ENCODE measurements at regions not wholly inside any gene's neighbourhood (a gene's known extent, or its start where the extent isn't known, plus 50 kb on each side); places are given as distances from the start of the nearest gene placed in this dataset.

DNA sequence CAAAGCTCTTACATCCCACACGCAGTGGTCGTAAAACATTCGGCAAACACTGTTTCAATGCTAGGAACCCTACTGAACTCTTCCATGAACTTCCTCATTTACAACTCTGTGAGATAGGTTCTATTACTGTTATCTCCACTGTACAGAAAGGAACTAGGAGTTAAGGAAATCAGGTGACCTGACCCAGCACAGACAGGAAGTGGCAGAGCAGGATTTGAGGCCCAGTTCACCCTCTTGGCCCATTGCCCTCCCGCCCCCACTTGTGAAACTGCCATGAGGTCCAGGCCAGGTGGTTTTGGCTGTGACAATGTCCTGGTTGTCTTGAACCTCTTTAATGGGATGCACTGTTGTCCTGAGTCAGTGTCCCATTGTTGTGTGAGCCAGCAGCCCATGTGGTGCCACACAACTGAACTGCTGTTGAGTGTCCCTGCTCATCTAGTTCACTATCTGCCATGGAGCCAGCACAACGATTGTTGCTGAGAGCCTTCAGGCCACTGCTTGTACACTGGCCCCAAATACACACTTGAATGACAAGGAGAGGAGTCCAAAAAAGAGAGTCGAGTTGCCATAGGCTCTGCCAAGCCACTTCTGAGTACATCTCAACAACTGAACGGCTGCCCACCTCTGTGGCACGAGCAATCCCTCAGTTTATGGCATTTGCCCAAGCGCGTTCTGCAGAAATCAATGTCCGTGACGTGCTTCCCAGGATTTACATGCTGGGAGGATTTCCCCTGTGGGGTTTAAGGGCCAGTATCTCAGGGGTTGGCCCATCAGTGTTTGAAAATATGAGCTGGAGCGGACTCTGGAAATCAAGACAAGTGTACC is 484.6 kb downstream of the TSHZ3 start:
- no peaks in the 10 kb centered on the region for H3K9me3 ChIP-seq (replicated peaks; ENCODE audit: insufficient read depth, low read length)
- no peak for DNase-seq
- H3K36me3 ChIP-seq (replicated peaks; ENCODE audit: insufficient read depth, low read length): no peaks in the 10 kb centered on the region
- no peak overlapping the region for H3K9ac ChIP-seq (ENCODE audit: low read length)
- no peak overlapping the region for H3K27ac ChIP-seq (ENCODE audit: low read length)
- H4K20me1 ChIP-seq (ENCODE audit: insufficient read depth, low read length): no peaks in the 10 kb centered on the region
- no peak overlapping the region for H2AFZ ChIP-seq (ENCODE audit: low read length)
- H3K4me3 ChIP-seq (ENCODE audit: low read length): no peak overlapping the region
- no peak overlapping the region for H3K4me2 ChIP-seq (ENCODE audit: low read depth, low read length)
- H3F3A ChIP-seq (ENCODE audit: insufficient read depth, low read length): no peaks in the 10 kb centered on the region
- no peaks in the 10 kb centered on the region for H3K4me1 ChIP-seq (ENCODE audit: low read length)
- TF ChIP-seq EZH2phosphoT487 (IDR thresholded peaks at IDR 0.05; ENCODE audit: low read length) (no peak), EZH2 (optimal IDR thresholded peaks at IDR 0.05; ENCODE audit: low read depth, low read length) (no peak)
- TF ChIP-seq, protein P1, sequence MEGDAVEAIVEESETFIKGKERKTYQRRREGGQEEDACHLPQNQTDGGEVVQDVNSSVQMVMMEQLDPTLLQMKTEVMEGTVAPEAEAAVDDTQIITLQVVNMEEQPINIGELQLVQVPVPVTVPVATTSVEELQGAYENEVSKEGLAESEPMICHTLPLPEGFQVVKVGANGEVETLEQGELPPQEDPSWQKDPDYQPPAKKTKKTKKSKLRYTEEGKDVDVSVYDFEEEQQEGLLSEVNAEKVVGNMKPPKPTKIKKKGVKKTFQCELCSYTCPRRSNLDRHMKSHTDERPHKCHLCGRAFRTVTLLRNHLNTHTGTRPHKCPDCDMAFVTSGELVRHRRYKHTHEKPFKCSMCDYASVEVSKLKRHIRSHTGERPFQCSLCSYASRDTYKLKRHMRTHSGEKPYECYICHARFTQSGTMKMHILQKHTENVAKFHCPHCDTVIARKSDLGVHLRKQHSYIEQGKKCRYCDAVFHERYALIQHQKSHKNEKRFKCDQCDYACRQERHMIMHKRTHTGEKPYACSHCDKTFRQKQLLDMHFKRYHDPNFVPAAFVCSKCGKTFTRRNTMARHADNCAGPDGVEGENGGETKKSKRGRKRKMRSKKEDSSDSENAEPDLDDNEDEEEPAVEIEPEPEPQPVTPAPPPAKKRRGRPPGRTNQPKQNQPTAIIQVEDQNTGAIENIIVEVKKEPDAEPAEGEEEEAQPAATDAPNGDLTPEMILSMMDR (IDR thresholded peaks at IDR 0.05; ENCODE audit: low read length): no peak
- H3K27me3 ChIP-seq (replicated peaks; ENCODE audit: insufficient read depth, low read length): peaks cover 24% of the 10 kb centered on the region
- no peaks in the 10 kb centered on the region for H3K9me2 ChIP-seq (replicated peaks; ENCODE audit: insufficient read depth, low read length)
- no peaks in the 10 kb centered on the region for H3K79me2 ChIP-seq (ENCODE audit: low read length)

DNA sequence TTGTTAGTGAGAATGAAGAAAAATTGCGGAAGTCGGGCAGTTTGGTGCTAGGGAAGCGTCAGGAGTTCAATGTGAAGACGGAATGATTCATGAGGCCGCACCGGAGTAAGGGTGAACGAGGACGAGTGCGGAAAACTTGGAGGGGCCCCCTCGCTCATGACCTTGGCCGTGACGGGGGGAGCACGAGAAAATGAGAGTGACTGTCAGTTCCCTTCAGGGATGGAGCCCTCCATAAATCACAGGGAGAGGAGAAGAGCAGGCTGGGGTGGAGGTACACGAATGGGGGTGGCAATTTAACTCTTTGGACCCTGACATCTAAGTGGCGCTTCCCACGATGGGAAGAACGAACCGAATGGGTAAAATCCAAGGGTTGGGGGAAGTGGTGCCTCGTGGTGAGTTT is 486.4 kb downstream of the TSHZ3 start:
- H3K9ac ChIP-seq (ENCODE audit: low read length): no peak overlapping the region
- no peaks in the 10 kb centered on the region for H3K4me1 ChIP-seq (ENCODE audit: low read length)
- no peaks in the 10 kb centered on the region for H3F3A ChIP-seq (ENCODE audit: insufficient read depth, low read length)
- no peak for DNase-seq
- no peak overlapping the region for H3K27ac ChIP-seq (ENCODE audit: low read length)
- no peaks in the 10 kb centered on the region for H3K36me3 ChIP-seq (replicated peaks; ENCODE audit: insufficient read depth, low read length)
- H3K4me2 ChIP-seq (ENCODE audit: low read depth, low read length): no peak overlapping the region
- H3K27me3 ChIP-seq (replicated peaks; ENCODE audit: insufficient read depth, low read length): peaks cover 24% of the 10 kb centered on the region
- no peaks in the 10 kb centered on the region for H3K9me2 ChIP-seq (replicated peaks; ENCODE audit: insufficient read depth, low read length)
- TF ChIP-seq EZH2 (optimal IDR thresholded peaks at IDR 0.05; ENCODE audit: low read depth, low read length) (no peak), EZH2phosphoT487 (IDR thresholded peaks at IDR 0.05; ENCODE audit: low read length) (no peak)
- TF ChIP-seq, protein P1 (IDR thresholded peaks at IDR 0.05; ENCODE audit: low read length): no peak
- no peak overlapping the region for H3K4me3 ChIP-seq (ENCODE audit: low read length)
- no peaks in the 10 kb centered on the region for H4K20me1 ChIP-seq (ENCODE audit: insufficient read depth, low read length)
- no peaks in the 10 kb centered on the region for H3K9me3 ChIP-seq (replicated peaks; ENCODE audit: insufficient read depth, low read length)
- H3K79me2 ChIP-seq (ENCODE audit: low read length): no peaks in the 10 kb centered on the region
- H2AFZ ChIP-seq (ENCODE audit: low read length): no peak overlapping the region

DNA sequence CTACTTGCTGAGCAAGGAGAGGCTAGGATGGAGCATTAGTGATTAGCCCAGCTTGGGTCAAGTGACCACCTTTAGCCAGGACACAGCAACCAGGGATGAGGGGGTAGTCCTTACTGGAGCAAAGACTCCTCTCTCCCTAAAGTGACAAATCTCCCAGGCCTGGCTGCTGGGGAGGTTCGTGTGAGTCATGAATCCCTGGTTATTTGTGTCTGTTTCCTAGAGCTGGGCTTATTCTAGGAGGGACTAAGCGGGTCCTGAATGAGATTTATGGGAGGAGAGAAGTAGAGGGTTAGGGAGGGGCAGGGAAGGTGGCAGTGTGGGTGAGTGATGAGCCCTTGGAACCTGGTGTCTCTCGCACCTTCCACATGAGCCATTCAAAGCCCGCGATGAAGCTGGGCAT is 487.3 kb downstream of the TSHZ3 start:
- no peak for DNase-seq
- no peak overlapping the region for H3K4me2 ChIP-seq (ENCODE audit: low read depth, low read length)
- H3K79me2 ChIP-seq (ENCODE audit: low read length): no peaks in the 10 kb centered on the region
- no peak overlapping the region for H3K9ac ChIP-seq (ENCODE audit: low read length)
- no peaks in the 10 kb centered on the region for H3F3A ChIP-seq (ENCODE audit: insufficient read depth, low read length)
- no peaks in the 10 kb centered on the region for H3K4me1 ChIP-seq (ENCODE audit: low read length)
- H3K27ac ChIP-seq (ENCODE audit: low read length): no peak overlapping the region
- no peaks in the 10 kb centered on the region for H3K9me3 ChIP-seq (replicated peaks; ENCODE audit: insufficient read depth, low read length)
- H3K9me2 ChIP-seq (replicated peaks; ENCODE audit: insufficient read depth, low read length): no peaks in the 10 kb centered on the region
- no peak overlapping the region for H2AFZ ChIP-seq (ENCODE audit: low read length)
- H4K20me1 ChIP-seq (ENCODE audit: insufficient read depth, low read length): no peaks in the 10 kb centered on the region
- no peak overlapping the region for H3K4me3 ChIP-seq (ENCODE audit: low read length)
- no peak for TF ChIP-seq EZH2 (optimal IDR thresholded peaks at IDR 0.05; ENCODE audit: low read depth, low read length)
- TF ChIP-seq EZH2phosphoT487 (IDR thresholded peaks at IDR 0.05; ENCODE audit: low read length): no peak
- peaks cover 24% of the 10 kb centered on the region for H3K27me3 ChIP-seq (replicated peaks; ENCODE audit: insufficient read depth, low read length)
- H3K36me3 ChIP-seq (replicated peaks; ENCODE audit: insufficient read depth, low read length): no peaks in the 10 kb centered on the region

DNA sequence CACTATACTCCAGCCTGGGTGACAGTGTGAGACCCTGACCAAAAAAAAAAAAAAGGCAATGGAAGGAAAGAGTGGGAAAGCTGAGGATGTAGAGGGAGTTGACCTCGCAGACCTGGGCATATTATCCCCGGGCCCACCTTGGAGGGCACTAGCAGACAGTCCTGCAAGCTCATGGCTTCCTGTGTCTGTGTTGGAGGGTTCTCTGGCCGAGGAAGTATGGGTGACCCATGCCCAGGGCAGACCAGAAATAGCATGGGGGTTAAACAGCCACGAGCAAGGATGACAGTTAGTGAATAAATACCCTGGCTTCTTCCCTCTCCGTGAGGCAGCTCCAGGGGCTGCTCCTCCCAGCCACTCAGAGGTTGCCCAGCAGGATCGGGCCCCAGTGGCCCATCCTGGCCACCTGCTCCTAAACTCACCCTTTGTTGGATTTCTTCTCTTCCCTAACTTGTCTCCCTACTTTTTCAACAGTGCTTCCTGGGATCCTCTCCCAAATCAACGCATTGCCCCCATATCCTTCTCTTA is 485.8 kb downstream of the ZNF536 start:
- no peak for DNase-seq
- no peak overlapping the region for H3K4me3 ChIP-seq (ENCODE audit: low read length)
- H3K27ac ChIP-seq (ENCODE audit: low read length): no peak overlapping the region
- no peaks in the 10 kb centered on the region for H3K9me2 ChIP-seq (replicated peaks; ENCODE audit: insufficient read depth, low read length)
- no peaks in the 10 kb centered on the region for H3K4me1 ChIP-seq (ENCODE audit: low read length)
- H4K20me1 ChIP-seq (ENCODE audit: insufficient read depth, low read length): no peaks in the 10 kb centered on the region
- H3K36me3 ChIP-seq (replicated peaks; ENCODE audit: insufficient read depth, low read length): no peaks in the 10 kb centered on the region
- no peak overlapping the region for H2AFZ ChIP-seq (ENCODE audit: low read length)
- TF ChIP-seq, protein P1 (IDR thresholded peaks at IDR 0.05; ENCODE audit: low read length): no peak
- TF ChIP-seq EZH2 (optimal IDR thresholded peaks at IDR 0.05; ENCODE audit: low read depth, low read length): no peak
- no peak for TF ChIP-seq EZH2phosphoT487 (IDR thresholded peaks at IDR 0.05; ENCODE audit: low read length)
- no peaks in the 10 kb centered on the region for H3K79me2 ChIP-seq (ENCODE audit: low read length)
- H3K27me3 ChIP-seq (replicated peaks; ENCODE audit: insufficient read depth, low read length): peaks cover 13% of the 10 kb centered on the region
- H3K4me2 ChIP-seq (ENCODE audit: low read depth, low read length): no peak overlapping the region
- H3K9me3 ChIP-seq (replicated peaks; ENCODE audit: insufficient read depth, low read length): no peaks in the 10 kb centered on the region
- H3K9ac ChIP-seq (ENCODE audit: low read length): no peak overlapping the region
- no peaks in the 10 kb centered on the region for H3F3A ChIP-seq (ENCODE audit: insufficient read depth, low read length)

All from MM.1S (cell line).